Left lobe of liver (tissue), 2 donors: ENCODE measurements at regions not wholly inside any gene's neighbourhood (a gene's known extent, or its start where the extent isn't known, plus 50 kb on each side); places are given as distances from the start of the nearest gene placed in this dataset.

Experiments used
- ATAC-seq: fragments of 200-7000 bp; cut with Tn5 transposase; one replicate; pipeline ENCODE4 v1.9.1; 2020; ENCODE audit warnings: mild to moderate bottlenecking, moderate library complexity
- DNase-seq: peaks from one replicate; pipeline ENCODE4 v3.0.0-alpha.2; 2020; ENCODE audit warnings: low spot score
- donor health status: DM: no; HTN: no; CAD: no; lungs with moderate emphysema.
- donor health status: DM: no; HTN: yes; CAD: no.

- DNase-seq (no peak), ATAC-seq (no peak)
Measured at GRCh38 chr3:177589041-177589650, 391.9 kb upstream of the TBL1XR1 start.

- DNase-seq, result no peak
Measured at GRCh38 chr3:177589911-177590381, 392.7 kb upstream of the TBL1XR1 start.

DNA sequence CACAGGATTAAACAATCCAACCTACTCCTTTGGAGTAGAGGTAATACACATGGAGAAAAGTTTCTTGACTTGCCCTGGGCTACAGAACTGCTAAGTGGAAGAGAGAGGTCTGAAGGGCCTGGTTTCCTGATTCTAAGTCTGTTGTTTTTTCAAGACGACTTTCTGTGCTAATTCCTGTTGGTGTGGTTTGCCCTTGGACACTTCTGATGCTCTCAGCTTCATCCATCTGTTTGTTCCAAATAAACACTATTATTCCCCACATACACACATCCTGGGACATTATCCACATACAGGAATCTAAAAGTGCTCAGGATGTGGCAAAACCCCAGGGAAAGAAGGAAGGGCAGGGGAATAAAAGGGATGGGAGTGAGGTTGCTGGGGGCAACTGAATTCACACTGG lies 393.5 kb upstream of the TBL1XR1 start:
- DNase-seq (no peak), ATAC-seq (no peak)

More at GRCh38 chr3:177589911-177590381, 392.7 kb upstream of the TBL1XR1 start:
- ATAC-seq, result no peak

GRCh38 chr3:177591379-177591778 lies 394.1 kb upstream of the TBL1XR1 start:
- ATAC-seq (peak; percentile 42), DNase-seq (no peak)

DNA sequence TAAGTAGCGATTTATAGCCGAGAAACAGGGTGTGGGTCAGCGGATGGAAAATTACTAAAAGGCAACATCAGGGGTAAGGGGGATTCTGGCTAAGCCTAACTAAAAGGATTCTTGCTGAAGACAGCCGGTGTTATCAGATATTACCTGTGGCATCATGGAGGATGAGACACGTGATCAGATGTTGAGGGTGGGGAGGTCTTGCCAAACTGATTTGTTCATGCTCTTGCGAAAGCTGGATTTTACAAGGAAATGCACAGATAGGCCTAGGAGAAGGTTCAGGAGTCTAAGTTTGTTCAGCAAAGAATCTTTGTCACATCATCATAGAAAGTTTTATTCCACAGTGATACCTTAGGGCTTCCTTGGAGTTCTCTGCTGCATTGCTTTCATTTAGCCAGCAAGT lies 396.8 kb upstream of the TBL1XR1 start:
- DNase-seq (no peak), ATAC-seq (no peak)

DNA sequence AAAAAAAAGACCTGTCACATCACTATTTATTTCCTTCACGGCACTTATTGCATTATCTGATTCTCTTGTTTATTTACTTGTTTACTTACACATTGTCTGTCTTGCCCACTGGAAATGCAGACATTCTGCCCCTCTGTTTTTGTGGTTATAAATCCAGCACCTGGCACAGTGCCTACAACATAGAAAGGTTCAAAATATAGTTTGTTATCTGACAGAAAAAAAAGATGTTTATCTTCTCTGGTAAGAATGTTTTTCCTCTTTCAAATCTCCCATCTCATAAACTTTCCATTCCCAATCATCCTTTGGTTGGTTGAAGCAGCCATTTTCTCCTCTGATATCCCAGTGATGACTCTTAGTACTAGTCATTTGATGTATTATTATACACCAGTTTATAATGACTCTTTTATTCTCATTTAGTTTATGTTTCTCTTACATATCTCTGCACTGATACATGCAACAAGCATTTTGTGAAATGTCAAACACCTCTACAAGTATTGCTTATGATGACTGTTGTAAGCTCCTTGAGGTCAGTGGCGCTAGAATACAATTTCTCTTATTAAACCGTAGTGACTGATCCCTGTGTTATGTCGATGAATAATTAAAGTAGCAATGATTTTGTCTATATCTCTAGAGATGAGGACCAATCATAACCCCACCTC lies 398.4 kb upstream of the TBL1XR1 start:
- DNase-seq (no peak), ATAC-seq (no peak)

- no peak for ATAC-seq
- no peak for DNase-seq
Measured at GRCh38 chr3:177596248-177596815, 399.1 kb upstream of the TBL1XR1 start.

- ATAC-seq, result peak; percentile 77
Measured at GRCh38 chr3:177596816-177597271, 399.6 kb upstream of the TBL1XR1 start.

DNA sequence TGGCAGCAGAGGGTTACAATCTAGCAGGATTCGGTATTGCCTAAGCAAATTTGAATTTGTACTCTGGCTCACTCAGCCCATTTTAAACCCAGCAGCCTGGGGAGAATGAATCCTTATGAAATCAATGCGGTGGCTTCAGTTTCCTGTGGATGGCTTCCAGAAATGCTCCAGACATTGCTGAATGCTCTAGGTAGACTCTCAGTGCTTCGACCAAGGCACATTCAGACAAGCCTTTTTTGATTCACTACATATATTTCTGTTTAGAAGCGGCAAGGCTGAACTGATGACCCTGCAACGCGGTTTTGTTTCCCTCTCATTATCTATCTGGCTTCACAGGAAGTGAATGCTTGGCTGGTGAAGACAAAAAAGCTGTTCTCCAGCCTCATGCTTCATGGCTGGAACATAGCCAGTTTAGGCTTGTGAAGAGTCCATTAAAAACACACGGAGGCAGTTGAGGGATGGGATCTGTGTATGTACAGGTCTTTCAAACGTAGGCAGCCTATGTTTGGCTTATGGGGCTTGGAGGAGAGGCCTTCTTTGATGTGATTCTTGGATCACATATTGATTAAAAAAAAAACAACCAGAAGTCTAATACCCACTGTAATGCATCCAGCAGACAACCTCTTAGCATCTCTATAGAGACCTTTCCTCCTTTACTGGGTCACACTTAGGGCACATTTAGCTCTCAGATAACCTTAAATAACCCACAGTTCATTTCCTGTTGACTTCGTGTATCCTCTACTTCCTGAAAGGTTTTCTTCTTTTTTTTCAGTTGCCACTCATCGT lies 400.2 kb upstream of the TBL1XR1 start:
- ATAC-seq, result peak; percentile 83
- peak; percentile 73 for DNase-seq

More at GRCh38 chr3:177596816-177597271, 399.6 kb upstream of the TBL1XR1 start:
- peak; percentile 67 for DNase-seq

- ATAC-seq, result peak; percentile 19
Measured at GRCh38 chr3:177598097-177598833, 401.0 kb upstream of the TBL1XR1 start.

DNA sequence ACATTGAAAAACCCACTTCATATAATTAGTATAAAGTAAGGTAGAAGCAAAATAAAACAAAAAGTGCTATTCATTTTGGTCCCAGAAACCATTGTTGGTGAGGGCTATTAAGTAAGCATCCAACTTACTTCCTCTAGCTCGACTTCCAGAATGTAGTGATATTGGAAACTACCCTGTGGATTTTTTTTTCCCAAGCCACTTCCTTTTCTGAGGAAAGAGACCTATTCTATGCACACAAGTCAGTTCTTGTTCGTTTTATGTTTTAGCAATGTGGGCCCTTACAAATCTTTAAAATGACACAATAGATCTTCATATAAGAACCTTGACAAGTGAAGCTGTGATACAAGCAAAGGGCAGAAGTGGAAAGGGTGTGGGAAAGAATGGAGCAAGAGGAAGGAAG lies 402.0 kb upstream of the TBL1XR1 start:
- DNase-seq (no peak), ATAC-seq (no peak)

More at GRCh38 chr3:177598097-177598833, 401.0 kb upstream of the TBL1XR1 start:
- DNase-seq, result no peak

DNA sequence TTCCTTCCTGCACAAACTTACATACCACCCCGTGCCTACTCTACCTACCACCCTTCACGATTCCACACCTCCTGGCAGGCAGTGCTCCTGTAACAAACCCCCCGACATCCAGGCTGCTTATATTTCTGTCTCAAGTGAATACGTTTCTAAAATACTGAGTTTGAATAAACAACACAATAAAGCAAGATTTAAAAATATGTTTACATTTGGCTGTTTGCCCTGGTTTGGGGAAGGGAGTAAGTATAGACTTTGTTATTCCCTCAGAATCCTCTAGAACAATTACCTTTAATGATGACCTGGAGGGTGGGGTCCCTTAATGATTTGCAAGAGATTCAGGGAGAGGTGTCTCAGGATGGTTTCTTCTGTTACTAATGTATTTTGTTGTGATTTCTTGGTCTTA lies 402.6 kb upstream of the TBL1XR1 start:
- DNase-seq (no peak), ATAC-seq (no peak)

DNA sequence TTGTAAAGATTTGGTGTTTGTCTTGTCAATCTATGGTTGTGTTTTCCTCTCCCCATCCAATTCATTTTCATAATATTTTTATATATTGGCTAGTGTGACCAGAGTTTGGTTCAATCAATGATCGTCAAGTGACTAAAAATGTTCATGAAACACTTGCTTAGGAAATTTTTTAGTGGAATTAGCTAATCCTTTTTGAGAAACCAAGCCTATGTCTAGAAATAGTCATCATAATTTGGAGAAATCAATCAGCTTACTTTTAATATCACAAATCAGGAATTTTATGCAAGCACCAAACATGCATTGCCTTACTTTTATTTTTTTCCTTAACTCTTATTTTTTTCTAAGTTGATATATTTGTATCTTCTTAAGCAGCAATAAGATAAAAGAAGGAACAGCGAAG lies 403.1 kb upstream of the TBL1XR1 start:
- DNase-seq (no peak), ATAC-seq (no peak)

- ATAC-seq, result no peak
- DNase-seq, result no peak
Measured at GRCh38 chr3:177601152-177601551, 403.9 kb upstream of the TBL1XR1 start.

- no peak for DNase-seq
- ATAC-seq, result no peak
Measured at GRCh38 chr3:177602601-177603147, 405.4 kb upstream of the TBL1XR1 start.

- no peak for DNase-seq
- peak; percentile 72 for ATAC-seq
Measured at GRCh38 chr3:177603148-177603603, 405.9 kb upstream of the TBL1XR1 start.

GRCh38 chr3:177604181-177604580 lies 406.9 kb upstream of the TBL1XR1 start:
- no peak for DNase-seq
- no peak for ATAC-seq

GRCh38 chr3:177606891-177607290 lies 409.6 kb upstream of the TBL1XR1 start:
- ATAC-seq, result no peak
- no peak for DNase-seq

DNA sequence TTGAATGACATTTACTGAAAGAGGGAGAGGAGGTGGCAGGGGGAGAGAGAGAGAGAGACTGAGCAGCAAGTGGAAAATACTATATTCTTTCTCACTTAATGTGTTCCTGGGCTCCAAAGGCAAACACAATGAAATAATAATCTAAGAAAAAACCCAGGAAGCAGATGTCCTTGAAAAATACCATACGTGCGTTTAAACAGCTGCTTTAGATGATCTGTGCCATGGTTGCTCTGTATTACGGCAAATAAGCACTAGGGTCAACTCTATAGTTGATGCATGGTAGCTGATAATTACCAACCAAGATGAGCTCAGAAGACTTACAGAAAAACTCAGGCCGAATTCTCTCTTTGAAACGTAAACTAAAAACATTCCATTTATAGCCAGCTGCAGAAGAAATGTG lies 410.3 kb upstream of the TBL1XR1 start:
- ATAC-seq (no peak), DNase-seq (no peak)

DNA sequence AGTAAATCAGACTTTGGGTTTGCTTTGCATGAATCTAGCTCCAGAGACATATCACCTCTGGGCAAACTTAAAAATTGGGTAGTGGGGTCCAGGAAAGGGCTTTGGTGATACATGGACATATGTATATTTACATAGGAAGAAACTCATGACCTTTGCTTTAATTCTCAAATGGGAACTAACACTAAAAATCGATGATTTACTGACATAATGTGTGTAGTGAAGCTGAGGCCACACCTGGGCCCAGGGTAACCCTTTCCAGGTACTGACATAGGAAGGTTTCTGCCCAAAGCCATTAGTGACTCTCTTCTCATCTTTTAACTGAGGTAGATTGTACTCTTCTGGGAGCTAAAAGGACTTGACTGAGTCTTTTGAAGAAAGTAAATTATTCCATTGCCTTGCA lies 411.2 kb upstream of the TBL1XR1 start:
- DNase-seq, result no peak
- ATAC-seq, result peak; percentile 67
